A673 (cell line): ENCODE measurements at regions not wholly inside any gene's neighbourhood (a gene's known extent, or its start where the extent isn't known, plus 50 kb on each side); places are given as distances from the start of the nearest gene placed in this dataset.

ENCODE experiments used
- BruUV-seq: library from RNA; stranded (reverse); fragments of 400-500 nt; replicated peaks from 2 replicates; lab custom pipeline; 2021; lab: Mats Ljungman, UMichigan
- CTCF ChIA-PET: fragments of 300-600 bp; sonication (Branson Sonifier 250); formaldehyde crosslinking; loops from one replicate; lab custom pipeline; 2022; ENCODE audit warnings: antibody characterized with exemption; lab: Charles Lee
- POLR2A ChIA-PET: fragments of 300-600 bp; sonication (Branson Sonifier 250); formaldehyde crosslinking; loops from one replicate; lab custom pipeline; 2022; ENCODE audit warnings: antibody characterized with exemption; ENCODE audit not compliant: low non-redundant PET; lab: Charles Lee
- DNase-seq: peaks from one replicate; pipeline ENCODE4 v3.0.0-alpha.2; 2015; ENCODE audit warnings: low spot score
- H3K27ac ChIP-seq: fragments of 200-600 bp; sonication (generic); 2 replicates; pipeline ENCODE4 v1.5.1; 2016; ENCODE audit warnings: mixed run types, low read depth, mild to moderate bottlenecking, mixed read lengths, antibody characterized with exemption, low read length; ENCODE audit not compliant: poor library complexity, severe bottlenecking
- H3K27me3 ChIP-seq: fragments of 200-600 bp; sonication (generic); replicated peaks from 2 replicates; pipeline ENCODE4 v1.6.1; 2017; ENCODE audit warnings: mixed run types, low read depth, mild to moderate bottlenecking, mixed read lengths, antibody characterized with exemption, low read length; ENCODE audit not compliant: insufficient read depth, poor library complexity
- H3K36me3 ChIP-seq: fragments of 200-600 bp; sonication (generic); 2 replicates; pipeline ENCODE4 v1.6.1; 2016; ENCODE audit warnings: mixed run types, mild to moderate bottlenecking, mixed read lengths, antibody characterized with exemption, low read length; ENCODE audit not compliant: insufficient read depth, poor library complexity, severe bottlenecking
- H3K4me1 ChIP-seq: fragments of 200-600 bp; sonication (generic); 2 replicates; pipeline ENCODE4 v1.6.1; 2017; ENCODE audit warnings: mixed run types, mild to moderate bottlenecking, mixed read lengths, antibody characterized with exemption, low read length; ENCODE audit not compliant: insufficient read depth, poor library complexity, severe bottlenecking
- H3K4me3 ChIP-seq: fragments of 200-600 bp; sonication (generic); 2 replicates; pipeline ENCODE4 v1.5.1; 2016; ENCODE audit warnings: low read depth, mixed run types, mild to moderate bottlenecking, mixed read lengths, low read length; ENCODE audit not compliant: poor library complexity, severe bottlenecking
- H3K9me3 ChIP-seq: fragments of 200-600 bp; sonication (generic); 2 replicates; pipeline ENCODE4 v1.6.1; 2016; ENCODE audit warnings: mixed run types, low read depth, mild to moderate bottlenecking, mixed read lengths, antibody characterized with exemption, low read length; ENCODE audit not compliant: poor library complexity, severe bottlenecking
- EZH2 ChIP-seq: fragments of 200-600 bp; sonication (generic); IDR thresholded peaks from 2 replicates; pipeline ENCODE4 v1.6.1; 2017; ENCODE audit warnings: borderline replicate concordance, low read depth, mild to moderate bottlenecking, mixed read lengths, antibody characterized with exemption, low read length; ENCODE audit not compliant: poor library complexity, severe bottlenecking
- intact Hi-C: fragments of 100-400 bp; cut with micrococcal nuclease; formaldehyde crosslinking; loops from one replicate; pipeline ENCODE4 v1.10.0; 2022; ENCODE audit not compliant: unreplicated experiment
- TF ChIP-seq, protein P1 (sequence below): fragments of 300-800, 200-600 bp; sonication (generic); conservative IDR thresholded peaks from 2 replicates; pipeline ENCODE4 v1.5.1; 2017; ENCODE audit warnings: low read depth, mild to moderate bottlenecking, antibody characterized with exemption, low read length, moderate library complexity, mixed read lengths

DNA sequence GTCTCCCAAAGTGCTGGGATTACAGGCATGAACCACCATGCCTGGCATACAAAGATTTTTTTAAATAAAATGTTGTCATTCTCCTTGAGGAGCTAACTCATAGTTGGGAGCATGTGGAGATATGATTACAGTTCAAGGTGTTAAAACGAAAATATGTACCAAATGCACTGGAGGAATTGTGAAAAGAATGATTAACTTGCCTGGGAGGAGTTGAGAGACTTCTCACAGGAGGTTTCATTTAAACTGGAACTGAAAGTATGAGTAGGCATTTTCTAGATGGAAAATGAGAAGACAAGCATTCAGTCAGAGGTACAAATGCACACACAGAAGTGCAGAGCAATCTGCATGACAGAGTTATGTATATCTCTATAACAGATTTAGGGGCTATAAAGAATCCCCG lies 126.6 kb upstream of the PDE1A start:
- no peaks in the 10 kb centered on the region for H3K27me3 ChIP-seq
- no peak for DNase-seq
- ChIA-PET CTCF (no interaction called here), POLR2A (no interaction called here)
- no peak overlapping the region for H3K27ac ChIP-seq
- H3K4me1 ChIP-seq, result no peaks in the 10 kb centered on the region
- TF ChIP-seq EZH2, result no peak
- TF ChIP-seq, protein P1, sequence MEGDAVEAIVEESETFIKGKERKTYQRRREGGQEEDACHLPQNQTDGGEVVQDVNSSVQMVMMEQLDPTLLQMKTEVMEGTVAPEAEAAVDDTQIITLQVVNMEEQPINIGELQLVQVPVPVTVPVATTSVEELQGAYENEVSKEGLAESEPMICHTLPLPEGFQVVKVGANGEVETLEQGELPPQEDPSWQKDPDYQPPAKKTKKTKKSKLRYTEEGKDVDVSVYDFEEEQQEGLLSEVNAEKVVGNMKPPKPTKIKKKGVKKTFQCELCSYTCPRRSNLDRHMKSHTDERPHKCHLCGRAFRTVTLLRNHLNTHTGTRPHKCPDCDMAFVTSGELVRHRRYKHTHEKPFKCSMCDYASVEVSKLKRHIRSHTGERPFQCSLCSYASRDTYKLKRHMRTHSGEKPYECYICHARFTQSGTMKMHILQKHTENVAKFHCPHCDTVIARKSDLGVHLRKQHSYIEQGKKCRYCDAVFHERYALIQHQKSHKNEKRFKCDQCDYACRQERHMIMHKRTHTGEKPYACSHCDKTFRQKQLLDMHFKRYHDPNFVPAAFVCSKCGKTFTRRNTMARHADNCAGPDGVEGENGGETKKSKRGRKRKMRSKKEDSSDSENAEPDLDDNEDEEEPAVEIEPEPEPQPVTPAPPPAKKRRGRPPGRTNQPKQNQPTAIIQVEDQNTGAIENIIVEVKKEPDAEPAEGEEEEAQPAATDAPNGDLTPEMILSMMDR, result no peak
- intact Hi-C loops, result no loop called here
- H3K4me3 ChIP-seq, result no peak overlapping the region
- no TSS peak for BruUV-seq
- no peaks in the 10 kb centered on the region for H3K9me3 ChIP-seq
- H3K36me3 ChIP-seq, result no peaks in the 10 kb centered on the region

- TF ChIP-seq, protein P1, result no peak
- no peak for TF ChIP-seq EZH2
- BruUV-seq, result no TSS peak
- H3K9me3 ChIP-seq, result no peaks in the 10 kb centered on the region
- intact Hi-C loops, result no loop called here
- H3K4me1 ChIP-seq, result no peaks in the 10 kb centered on the region
- H3K4me3 ChIP-seq, result no peak overlapping the region
- POLR2A ChIA-PET, result no interaction called here
- H3K27ac ChIP-seq, result no peak overlapping the region
- CTCF ChIA-PET, result no interaction called here
- no peaks in the 10 kb centered on the region for H3K27me3 ChIP-seq
- DNase-seq, result no peak
- H3K36me3 ChIP-seq, result no peaks in the 10 kb centered on the region
Observed at GRCh38 chr2:182554950-182555349, 128.1 kb upstream of the PDE1A start.

DNA sequence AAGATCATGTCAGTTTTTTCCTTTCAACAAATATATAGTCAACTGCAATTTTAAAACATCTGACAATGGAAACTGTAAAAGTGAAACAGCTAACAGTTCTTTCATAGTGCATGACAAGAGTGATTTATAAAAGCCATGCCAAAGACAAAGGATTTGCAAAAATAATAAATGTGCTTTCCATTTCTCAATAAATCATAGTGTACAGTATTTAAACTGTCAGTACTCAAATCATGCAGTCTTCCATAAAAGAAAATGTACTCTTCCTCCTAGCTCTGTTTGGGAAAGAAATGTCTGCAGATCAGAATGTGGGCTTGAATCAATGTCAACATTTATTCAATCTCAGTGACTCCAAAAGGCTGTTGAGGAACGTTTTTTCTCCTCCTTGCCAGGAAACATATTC lies 131.7 kb upstream of the PDE1A start:
- no peak for DNase-seq
- CTCF ChIA-PET, result interaction anchor here (0.6 kb wide), 1 partner anchor 518 kb away, joined by 3 read pairs; no protein-coding TSS in a partner anchor
- TF ChIP-seq, protein P1, result no peak
- no peak for TF ChIP-seq EZH2

More for the DNA sequence above, 131.7 kb upstream of the PDE1A start:
- Histone ChIP-seq H3K27ac (no peak overlapping the region), H3K4me3 (no peak overlapping the region), H3K27me3 (no peaks in the 10 kb centered on the region), H3K9me3 (no peaks in the 10 kb centered on the region), H3K36me3 (no peaks in the 10 kb centered on the region), H3K4me1 (no peaks in the 10 kb centered on the region)
- no TSS peak for BruUV-seq
- POLR2A ChIA-PET, result no interaction called here
- intact Hi-C loops, result no loop called here
